Natural killer cell (primary cell): ENCODE measurements at regions not wholly inside any gene's neighbourhood (a gene's known extent, or its start where the extent isn't known, plus 50 kb on each side); places are given as distances from the start of the nearest gene placed in this dataset.

ENCODE experiments used
- ATAC-seq, 3 donors: fragments of 150-1000 bp in 2 of 3; fragments of 200-7000 bp in 1 of 3; cut with Tn5 transposase; 1 replicate in 1 of 3; 2 replicates in 2 of 3; pipeline ENCODE4 v1.10.0; 2021; ENCODE audit warnings: mild to moderate bottlenecking in 2 of 3, moderate library complexity in 2 of 3
- DNase-seq, 2 donors: peaks; one replicate each; pipeline versions ENCODE4 v3.0.0 to v3.0.0-alpha.2; 2013 to 2021; ENCODE audit warnings: mixed read lengths in 1 of 2
- H3K27ac ChIP-seq: one replicate; pipeline ENCODE4 v1.5.1; 2013; ENCODE audit warnings: mild to moderate bottlenecking, low read length
- H3K27me3 ChIP-seq: one replicate; pipeline ENCODE4 v1.6.1; 2013; ENCODE audit warnings: low read length; ENCODE audit not compliant: control insufficient read depth, insufficient read depth
- H3K36me3 ChIP-seq: one replicate; pipeline ENCODE4 v1.6.1; 2013; ENCODE audit warnings: low read length; ENCODE audit not compliant: control insufficient read depth, insufficient read depth
- H3K4me1 ChIP-seq: one replicate; pipeline ENCODE4 v1.6.1; 2013; ENCODE audit warnings: low read length; ENCODE audit not compliant: control insufficient read depth, insufficient read depth
- H3K4me3 ChIP-seq: one replicate; pipeline ENCODE4 v1.5.1; 2013; ENCODE audit warnings: low read length
- H3K9me3 ChIP-seq: one replicate; pipeline ENCODE4 v1.6.1; 2013; ENCODE audit warnings: low read length; ENCODE audit not compliant: control insufficient read depth, insufficient read depth
- H3K27ac Mint-ChIP-seq, 2 donors: one replicate each; pipeline ENCODE4 v1.8.0; 2022; ENCODE audit warnings: mild to moderate bottlenecking in 2 of 2, mixed read lengths in 2 of 2, moderate library complexity in 1 of 2
- H3K27me3 Mint-ChIP-seq, 2 donors: one replicate each; pipeline ENCODE4 v1.8.0; 2022; ENCODE audit warnings: low read depth in 2 of 2, mixed read lengths in 2 of 2
- H3K36me3 Mint-ChIP-seq: one replicate; pipeline ENCODE4 v1.8.0; 2022; ENCODE audit warnings: mixed read lengths
- H3K4me1 Mint-ChIP-seq, 2 donors: one replicate each; pipeline ENCODE4 v1.8.0; 2022; ENCODE audit warnings: mixed read lengths in 2 of 2
- H3K4me3 Mint-ChIP-seq: one replicate; pipeline ENCODE4 v1.8.0; 2022; ENCODE audit warnings: mild to moderate bottlenecking, moderate library complexity, mixed read lengths
- H3K9me3 Mint-ChIP-seq, 2 donors: one replicate each; pipeline ENCODE4 v1.8.0; 2022; ENCODE audit warnings: mixed read lengths in 2 of 2
- WGBS: methylation state at CpG from one replicate; pipeline ENCODE4 v1.1.7; 2013; ENCODE audit warnings: missing lambda C conversion rate; ENCODE audit not compliant: insufficient coverage; 5-methylcytosine and 5-hydroxymethylcytosine counted together
- intact Hi-C: fragments of 100-400 bp; cut with micrococcal nuclease; formaldehyde crosslinking; loops from one replicate; pipeline ENCODE4 v1.14.2; 2022
- TF ChIP-seq, protein P1 (sequence below): fragments of 200-600 bp; IDR thresholded peaks from one replicate; pipeline ENCODE4 v1.8.0; 2022; ENCODE audit warnings: antibody characterized with exemption

- intact Hi-C loops, result no loop called here
- H3K36me3 ChIP-seq, result no peaks in the 10 kb centered on the region
Observed at GRCh38 chr19:5219551-5220304, 120.9 kb downstream of the PTPRS start.

GRCh38 chr19:5218963-5219530 is 121.6 kb downstream of the PTPRS start:
- 84% methylated on average over 8 of the region's 8 CpGs for WGBS
- H3K36me3 ChIP-seq, result no peaks in the 10 kb centered on the region

More at GRCh38 chr19:5219551-5220304, 120.9 kb downstream of the PTPRS start:
- H3K27ac Mint-ChIP-seq, result no peak overlapping the region
- Histone ChIP-seq H3K4me3 (no peak overlapping the region), H3K27ac (no peak overlapping the region), H3K9me3 (no peaks in the 10 kb centered on the region), H3K27me3 (no peaks in the 10 kb centered on the region), H3K4me1 (peaks cover 11% of the 10 kb centered on the region)
- DNase-seq (no peak), ATAC-seq (no peak)
- no peaks in the 10 kb centered on the region for H3K27me3 Mint-ChIP-seq
- 95% methylated on average over 27 of the region's 27 CpGs for WGBS
- H3K36me3 Mint-ChIP-seq, result no peaks in the 10 kb centered on the region
- H3K4me3 Mint-ChIP-seq, result no peak overlapping the region
- TF ChIP-seq, protein P1, sequence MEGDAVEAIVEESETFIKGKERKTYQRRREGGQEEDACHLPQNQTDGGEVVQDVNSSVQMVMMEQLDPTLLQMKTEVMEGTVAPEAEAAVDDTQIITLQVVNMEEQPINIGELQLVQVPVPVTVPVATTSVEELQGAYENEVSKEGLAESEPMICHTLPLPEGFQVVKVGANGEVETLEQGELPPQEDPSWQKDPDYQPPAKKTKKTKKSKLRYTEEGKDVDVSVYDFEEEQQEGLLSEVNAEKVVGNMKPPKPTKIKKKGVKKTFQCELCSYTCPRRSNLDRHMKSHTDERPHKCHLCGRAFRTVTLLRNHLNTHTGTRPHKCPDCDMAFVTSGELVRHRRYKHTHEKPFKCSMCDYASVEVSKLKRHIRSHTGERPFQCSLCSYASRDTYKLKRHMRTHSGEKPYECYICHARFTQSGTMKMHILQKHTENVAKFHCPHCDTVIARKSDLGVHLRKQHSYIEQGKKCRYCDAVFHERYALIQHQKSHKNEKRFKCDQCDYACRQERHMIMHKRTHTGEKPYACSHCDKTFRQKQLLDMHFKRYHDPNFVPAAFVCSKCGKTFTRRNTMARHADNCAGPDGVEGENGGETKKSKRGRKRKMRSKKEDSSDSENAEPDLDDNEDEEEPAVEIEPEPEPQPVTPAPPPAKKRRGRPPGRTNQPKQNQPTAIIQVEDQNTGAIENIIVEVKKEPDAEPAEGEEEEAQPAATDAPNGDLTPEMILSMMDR, result no peak
- peaks cover 0 to 5% of the 10 kb centered on the region in 2 donors for H3K4me1 Mint-ChIP-seq
- H3K9me3 Mint-ChIP-seq, result no peaks in the 10 kb centered on the region

GRCh38 chr19:5218255-5218855 is 122.3 kb downstream of the PTPRS start:
- Histone ChIP-seq H3K4me1 (peaks cover 11% of the 10 kb centered on the region), H3K36me3 (no peaks in the 10 kb centered on the region), H3K9me3 (no peaks in the 10 kb centered on the region), H3K27ac (no peak overlapping the region), H3K27me3 (no peaks in the 10 kb centered on the region), H3K4me3 (no peak overlapping the region)
- DNase-seq (no peak), ATAC-seq (no peak)
- H3K27me3 Mint-ChIP-seq, result no peaks in the 10 kb centered on the region
- H3K27ac Mint-ChIP-seq, result no peak overlapping the region
- intact Hi-C loops, result no loop called here
- WGBS, result 92% methylated on average over 12 of the region's 12 CpGs
- no peak overlapping the region for H3K4me3 Mint-ChIP-seq
- TF ChIP-seq, protein P1, result no peak
- H3K4me1 Mint-ChIP-seq, result peaks cover 0 to 5% of the 10 kb centered on the region in 2 donors
- H3K36me3 Mint-ChIP-seq, result no peaks in the 10 kb centered on the region
- no peaks in the 10 kb centered on the region for H3K9me3 Mint-ChIP-seq

More at GRCh38 chr19:5218963-5219530, 121.6 kb downstream of the PTPRS start:
- no peaks in the 10 kb centered on the region for H3K27me3 Mint-ChIP-seq
- TF ChIP-seq, protein P1, result no peak
- H3K4me3 ChIP-seq, result no peak overlapping the region
- no peaks in the 10 kb centered on the region for H3K9me3 Mint-ChIP-seq
- DNase-seq (no peak), ATAC-seq (no peak)
- H3K9me3 ChIP-seq, result no peaks in the 10 kb centered on the region
- peaks cover 11% of the 10 kb centered on the region for H3K4me1 ChIP-seq
- no peaks in the 10 kb centered on the region for H3K36me3 Mint-ChIP-seq
- H3K27ac ChIP-seq, result no peak overlapping the region
- H3K4me3 Mint-ChIP-seq, result no peak overlapping the region
- peaks cover 0 to 5% of the 10 kb centered on the region in 2 donors for H3K4me1 Mint-ChIP-seq
- no peaks in the 10 kb centered on the region for H3K27me3 ChIP-seq
- intact Hi-C loops, result no loop called here
- no peak overlapping the region for H3K27ac Mint-ChIP-seq
